GM12892 (cell line): ENCODE measurements at regions not wholly inside any gene's neighbourhood (a gene's known extent, or its start where the extent isn't known, plus 50 kb on each side); places are given as distances from the start of the nearest gene placed in this dataset.

Experiments
- POLR2A ChIP-seq: IDR thresholded peaks from 2 replicates; pipeline ENCODE4 v1.6.1; 2011; ENCODE audit warnings: low read depth, low read length, control low read depth
- POLR2AphosphoS5 ChIP-seq: IDR thresholded peaks from 2 replicates; pipeline ENCODE4 v1.6.1; 2011; ENCODE audit warnings: low read depth, low read length, control low read depth
- TAF1 ChIP-seq: IDR thresholded peaks from 2 replicates; pipeline ENCODE4 v1.6.1; 2011; ENCODE audit warnings: low read depth, mild to moderate bottlenecking, control low read depth, low read length, borderline replicate concordance

DNA sequence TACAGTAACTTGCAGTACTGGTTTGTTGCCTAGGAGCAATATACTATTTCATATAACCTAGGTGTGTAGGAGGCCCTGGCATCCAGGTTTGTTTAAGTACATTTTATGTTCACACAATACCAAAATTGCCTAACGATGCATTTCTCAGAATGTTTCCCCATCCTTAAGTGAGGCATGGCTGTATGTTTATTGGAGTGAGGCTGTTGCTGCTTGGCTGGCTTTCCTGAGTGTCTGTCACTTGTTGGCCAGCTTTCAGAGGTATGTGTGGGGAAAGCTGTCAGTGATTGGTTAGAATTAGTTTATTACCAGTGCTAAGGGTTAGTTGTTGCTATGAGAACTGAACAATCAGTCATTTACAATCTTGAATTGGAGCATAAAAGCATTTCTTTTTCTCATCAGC is 154.1 kb upstream of the CDH12 start:
- TF ChIP-seq POLR2A (no peak), POLR2AphosphoS5 (no peak), TAF1 (no peak)
